HCT116 (cell line): ENCODE measurements at regions not wholly inside any gene's neighbourhood (a gene's known extent, or its start where the extent isn't known, plus 50 kb on each side); places are given as distances from the start of the nearest gene placed in this dataset.

Experiments used
- ATAC-seq: fragments of 200-7000 bp; cut with Tn5 transposase; 2 replicates; pipeline ENCODE4 v1.9.1; 2020; ENCODE audit warnings: mild to moderate bottlenecking, moderate library complexity
- BruUV-seq: library from RNA; stranded (reverse); fragments of 400-500 nt; replicated peaks from 2 replicates; lab custom pipeline; 2021; lab: Mats Ljungman, UMichigan
- CTCF ChIA-PET: fragments of 300-600 bp; sonication (Branson Sonifier 250); formaldehyde crosslinking; loops from one replicate; lab custom pipeline; 2021; ENCODE audit warnings: antibody characterized with exemption; lab: Charles Lee
- POLR2A ChIA-PET: fragments of 300-600, 350-600 bp; sonication (Branson Sonifier 250); formaldehyde crosslinking; loops from one replicate; lab custom pipeline; 2021; ENCODE audit warnings: antibody characterized with exemption; lab: Charles Lee
- RAD21 ChIA-PET, 2 experiments: fragments of 300-600 bp; sonication (Branson Sonifier 250); formaldehyde crosslinking; loops; one replicate each; lab custom pipeline; 2023; ENCODE audit warnings: low total read pairs in 2 of 2; ENCODE audit not compliant: uncharacterized antibody in 2 of 2, unreplicated experiment in 2 of 2, low non-redundant PET in 1 of 2; lab: Charles Lee
- DNase-seq: peaks from one replicate; pipeline ENCODE4 v3.0.0-alpha.2; 2010; ENCODE audit warnings: low read depth, low spot score
- H2AFZ ChIP-seq: fragments of 200-600 bp; shearing (Covaris generic), sonication (generic); 2 replicates; pipeline ENCODE4 v1.6.1; 2017; ENCODE audit warnings: low read depth, mixed run types, mixed read lengths, antibody characterized with exemption, low read length; ENCODE audit not compliant: poor library complexity, severe bottlenecking
- H3K27ac ChIP-seq: 2 replicates; pipeline ENCODE4 v1.5.1; 2012; ENCODE audit warnings: low read depth, low read length
- H3K27me3 ChIP-seq: fragments of 200-600 bp; sonication (generic); 2 replicates; pipeline ENCODE4 v1.6.1; 2016; ENCODE audit warnings: mixed run types, low read length, mixed read lengths; ENCODE audit not compliant: insufficient read depth
- H3K36me3 ChIP-seq, 2 experiments: fragments of 200-500 bp in 1 of 2; fragments of 200-600 bp in 1 of 2; sonication (Bioruptor generic) in 1 of 2; sonication (generic) in 1 of 2; 2 replicates each; pipeline versions ENCODE4 v1.5.1 to v1.6.1; 2014 to 2016; ENCODE audit warnings: low read length in 2 of 2, inconsistent platforms in 1 of 2, mixed read lengths in 1 of 2, mixed run types in 1 of 2; ENCODE audit not compliant: insufficient read depth in 2 of 2, control insufficient read depth in 1 of 2
- H3K4me1 ChIP-seq, 2 experiments: fragments of 200-600 bp in 1 of 2; sonication (generic) in 1 of 2; 2 replicates each; pipeline versions ENCODE4 v1.5.1 to v1.6.1; 2012 to 2017; ENCODE audit warnings: low read length in 2 of 2, inconsistent platforms in 1 of 2, mild to moderate bottlenecking in 1 of 2, mixed read lengths in 1 of 2, mixed run types in 1 of 2, moderate library complexity in 1 of 2; ENCODE audit not compliant: insufficient read depth in 2 of 2, control insufficient read depth in 1 of 2
- H3K4me2 ChIP-seq: fragments of 200-600 bp; sonication (generic); 2 replicates; pipeline ENCODE4 v1.6.1; 2017; ENCODE audit warnings: mixed run types, low read length, mixed read lengths
- H3K4me3 ChIP-seq, 2 experiments: fragments of 200-600 bp in 1 of 2; sonication (generic) in 1 of 2; replicated peaks in 1 of 2; 2 replicates each; pipeline ENCODE4 v1.5.1; 2011 to 2016; ENCODE audit warnings: low read length in 2 of 2, control low read depth in 1 of 2, low read depth in 1 of 2, mild to moderate bottlenecking in 1 of 2, mixed read lengths in 1 of 2, mixed run types in 1 of 2
- H3K79me2 ChIP-seq: fragments of 200-600 bp; sonication (generic); 2 replicates; pipeline ENCODE4 v1.6.1; 2017; ENCODE audit warnings: mild to moderate bottlenecking, mixed run types, low read length, moderate library complexity, mixed read lengths; ENCODE audit not compliant: insufficient read depth
- H3K9ac ChIP-seq: fragments of 200-600 bp; sonication (generic); 2 replicates; pipeline ENCODE4 v1.6.1; 2016; ENCODE audit warnings: low read length, mixed read lengths
- H3K9me2 ChIP-seq: fragments of 200-600 bp; sonication (generic), shearing (Covaris generic); 2 replicates; pipeline ENCODE4 v1.6.1; 2017; ENCODE audit warnings: mixed run types, mild to moderate bottlenecking, moderate library complexity; ENCODE audit not compliant: insufficient read depth
- H3K9me3 ChIP-seq, 2 experiments: fragments of 200-500 bp in 1 of 2; fragments of 200-600 bp in 1 of 2; sonication (Bioruptor generic) in 1 of 2; sonication (generic) in 1 of 2; 2 replicates each; pipeline ENCODE4 v1.6.1; 2014 to 2017; ENCODE audit warnings: low read length in 2 of 2, mixed read lengths in 2 of 2, inconsistent platforms in 1 of 2, low read depth in 1 of 2, mild to moderate bottlenecking in 1 of 2, mixed run types in 1 of 2, moderate library complexity in 1 of 2; ENCODE audit not compliant: control insufficient read depth in 1 of 2, insufficient read depth in 1 of 2
- H4K20me1 ChIP-seq: fragments of 200-600 bp; sonication (generic), shearing (Covaris generic); 2 replicates; pipeline ENCODE4 v1.6.1; 2017; ENCODE audit warnings: mixed run types, mild to moderate bottlenecking, moderate library complexity; ENCODE audit not compliant: insufficient read depth
- CBX3 ChIP-seq: IDR thresholded peaks from 2 replicates; pipeline ENCODE4 v1.6.1; 2012; ENCODE audit warnings: low read depth
- EGR1 ChIP-seq: IDR thresholded peaks from 2 replicates; pipeline ENCODE4 v1.6.1; 2012; ENCODE audit warnings: low read depth
- ELF1 ChIP-seq: IDR thresholded peaks from 2 replicates; pipeline ENCODE4 v1.6.1; 2012; ENCODE audit warnings: low read depth, borderline replicate concordance
- FOSL1 ChIP-seq: IDR thresholded peaks from 2 replicates; pipeline ENCODE4 v1.6.1; 2012; ENCODE audit warnings: low read depth
- JUND ChIP-seq: IDR thresholded peaks from 2 replicates; pipeline ENCODE4 v1.6.1; 2012
- RAD21 ChIP-seq: IDR thresholded peaks from 2 replicates; pipeline ENCODE4 v1.6.1; 2012; ENCODE audit warnings: low read depth, mild to moderate bottlenecking
- SP1 ChIP-seq: IDR thresholded peaks from 2 replicates; pipeline ENCODE4 v1.6.1; 2012; ENCODE audit warnings: low read depth
- SRF ChIP-seq: IDR thresholded peaks from 2 replicates; pipeline ENCODE4 v1.6.1; 2012; ENCODE audit warnings: low read depth
- ZFX ChIP-seq: fragments of 450-650 bp; IDR thresholded peaks from 2 replicates; pipeline ENCODE4 v1.6.1; 2017
- intact Hi-C: fragments of 100-400 bp; cut with micrococcal nuclease; formaldehyde crosslinking; loops from 2 replicates; pipeline ENCODE4 v1.10.0; 2022
- TF ChIP-seq, protein P1 (sequence below): IDR thresholded peaks from 2 replicates; pipeline ENCODE4 v1.6.1; 2011; ENCODE audit warnings: mild to moderate bottlenecking, low read length, moderate library complexity; ENCODE audit not compliant: insufficient replicate concordance; ENCODE audit errors: extremely low read depth
- TF ChIP-seq, protein P2 (sequence below): IDR thresholded peaks from 2 replicates; pipeline ENCODE4 v1.6.1; 2012
- TF ChIP-seq, protein P3 (sequence below), 3 experiments: fragments of 200-600 bp in 1 of 3; sonication (generic) in 1 of 3; IDR thresholded peaks in 2 of 3; conservative IDR thresholded peaks in 1 of 3; 2 replicates each; pipeline ENCODE4 v1.5.1; 2012 to 2017; ENCODE audit warnings: low read depth in 2 of 3, low read length in 2 of 3, antibody characterized with exemption in 1 of 3, borderline replicate concordance in 1 of 3, control low read depth in 1 of 3, mild to moderate bottlenecking in 1 of 3, mixed read lengths in 1 of 3, mixed run types in 1 of 3, moderate library complexity in 1 of 3; ENCODE audit not compliant: insufficient read depth in 1 of 3
- TF ChIP-seq, protein P4 (sequence below): IDR thresholded peaks from 2 replicates; pipeline ENCODE4 v1.6.1; 2012; ENCODE audit warnings: low read depth

DNA sequence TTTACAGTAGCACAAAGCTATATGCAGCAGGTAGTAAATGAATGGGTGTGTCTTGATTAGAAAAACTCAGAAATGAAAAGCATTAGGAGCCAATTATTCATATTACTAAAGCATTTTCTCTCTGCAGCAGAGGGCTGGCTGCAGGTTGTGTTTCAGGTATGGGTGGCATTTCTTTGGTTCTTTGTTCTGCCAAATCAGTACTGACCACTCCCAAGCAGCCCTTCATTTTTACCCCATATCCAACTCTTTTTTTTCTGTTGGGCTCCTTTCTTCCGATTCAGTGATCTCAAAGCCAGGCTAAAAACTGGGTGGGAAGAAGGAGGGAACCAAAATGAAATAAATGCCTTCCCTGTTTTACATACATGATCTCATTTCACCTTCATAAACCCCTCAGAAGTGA, 162.3 kb downstream of the SPRY1 start (continued):
- TF ChIP-seq, protein P1, sequence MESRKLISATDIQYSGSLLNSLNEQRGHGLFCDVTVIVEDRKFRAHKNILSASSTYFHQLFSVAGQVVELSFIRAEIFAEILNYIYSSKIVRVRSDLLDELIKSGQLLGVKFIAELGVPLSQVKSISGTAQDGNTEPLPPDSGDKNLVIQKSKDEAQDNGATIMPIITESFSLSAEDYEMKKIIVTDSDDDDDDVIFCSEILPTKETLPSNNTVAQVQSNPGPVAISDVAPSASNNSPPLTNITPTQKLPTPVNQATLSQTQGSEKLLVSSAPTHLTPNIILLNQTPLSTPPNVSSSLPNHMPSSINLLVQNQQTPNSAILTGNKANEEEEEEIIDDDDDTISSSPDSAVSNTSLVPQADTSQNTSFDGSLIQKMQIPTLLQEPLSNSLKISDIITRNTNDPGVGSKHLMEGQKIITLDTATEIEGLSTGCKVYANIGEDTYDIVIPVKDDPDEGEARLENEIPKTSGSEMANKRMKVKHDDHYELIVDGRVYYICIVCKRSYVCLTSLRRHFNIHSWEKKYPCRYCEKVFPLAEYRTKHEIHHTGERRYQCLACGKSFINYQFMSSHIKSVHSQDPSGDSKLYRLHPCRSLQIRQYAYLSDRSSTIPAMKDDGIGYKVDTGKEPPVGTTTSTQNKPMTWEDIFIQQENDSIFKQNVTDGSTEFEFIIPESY = no peak
- TF ChIP-seq ELF1 = no peak
- TF ChIP-seq, protein P2, sequence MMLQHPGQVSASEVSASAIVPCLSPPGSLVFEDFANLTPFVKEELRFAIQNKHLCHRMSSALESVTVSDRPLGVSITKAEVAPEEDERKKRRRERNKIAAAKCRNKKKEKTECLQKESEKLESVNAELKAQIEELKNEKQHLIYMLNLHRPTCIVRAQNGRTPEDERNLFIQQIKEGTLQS = no peak
- TF ChIP-seq, all 23 proteins: peak for 0

DNA sequence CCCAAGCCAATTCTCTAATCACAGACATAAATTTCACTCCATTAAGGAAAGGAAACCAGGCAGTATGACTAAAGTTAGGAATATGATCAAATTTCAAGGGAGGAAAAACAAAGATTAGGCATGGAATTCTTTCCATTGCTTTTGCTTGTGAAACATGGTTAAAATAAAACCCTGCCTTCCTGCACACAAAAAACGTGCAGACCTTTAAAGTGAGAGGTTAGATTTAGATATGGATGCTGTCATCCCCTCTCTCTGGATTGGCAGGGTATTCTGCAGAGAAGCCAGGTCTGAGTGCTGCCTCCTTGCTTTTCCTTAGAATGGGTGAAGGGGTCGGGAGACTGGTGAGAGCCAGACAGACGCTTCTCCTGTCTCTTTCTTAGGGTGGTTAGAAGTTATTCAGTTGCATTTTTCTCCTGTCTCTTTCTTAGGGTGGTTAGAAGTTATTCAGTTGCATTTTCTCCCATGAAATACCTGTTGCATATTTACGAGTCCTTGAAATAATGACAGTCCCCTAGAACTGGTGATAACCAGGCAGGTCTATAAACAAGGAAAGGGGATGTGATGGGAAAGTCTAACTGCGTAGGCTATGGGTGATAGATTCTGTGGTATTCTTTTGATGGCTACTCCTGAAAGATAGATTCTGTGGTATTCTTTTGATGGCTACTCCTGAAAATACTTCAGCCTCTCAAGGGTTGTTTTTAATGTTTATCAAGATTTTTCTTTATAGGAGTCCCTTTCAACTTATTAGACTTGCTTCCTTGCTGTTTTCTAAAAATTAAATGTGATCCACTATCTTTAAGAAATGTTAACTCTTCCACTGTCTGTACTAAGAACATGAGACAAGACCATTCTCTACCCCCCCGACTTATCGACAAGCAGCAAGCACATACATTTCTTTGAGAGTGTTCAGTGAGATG, 163.6 kb downstream of the SPRY1 start:
- Histone ChIP-seq H4K20me1 (no peaks in the 10 kb centered on the region), H3K4me3 (no peak overlapping the region), H3K27ac (no peak overlapping the region), H3K36me3 (no peaks in the 10 kb centered on the region), H3K4me2 (no peak overlapping the region), H3K9me2 (no peaks in the 10 kb centered on the region), H3K9me3 (no peaks in the 10 kb centered on the region), H3K79me2 (no peaks in the 10 kb centered on the region), H2AFZ (no peak overlapping the region), H3K4me1 (peaks cover 11% of the 10 kb centered on the region in 2 experiments; a peak in 3 of 4 replicates), H3K9ac (no peak overlapping the region), H3K27me3 (no peaks in the 10 kb centered on the region)
- CTCF ChIA-PET = no interaction called here
- BruUV-seq = no TSS peak
- ATAC-seq (no peak), DNase-seq (no peak)
- POLR2A ChIA-PET = no interaction called here
- RAD21 ChIA-PET = no interaction called here
- intact Hi-C loops = loop anchor here (5.0 to 10.0 kb wide), 2 partner anchors 557 to 705 kb away; no protein-coding TSS in a partner anchor
- no peak for TF ChIP-seq FOSL1
- no peak for TF ChIP-seq SRF
- TF ChIP-seq JUND = no peak
- no peak for TF ChIP-seq ELF1
- no peak for TF ChIP-seq RAD21
- no peak for TF ChIP-seq EGR1
- TF ChIP-seq, protein P3, sequence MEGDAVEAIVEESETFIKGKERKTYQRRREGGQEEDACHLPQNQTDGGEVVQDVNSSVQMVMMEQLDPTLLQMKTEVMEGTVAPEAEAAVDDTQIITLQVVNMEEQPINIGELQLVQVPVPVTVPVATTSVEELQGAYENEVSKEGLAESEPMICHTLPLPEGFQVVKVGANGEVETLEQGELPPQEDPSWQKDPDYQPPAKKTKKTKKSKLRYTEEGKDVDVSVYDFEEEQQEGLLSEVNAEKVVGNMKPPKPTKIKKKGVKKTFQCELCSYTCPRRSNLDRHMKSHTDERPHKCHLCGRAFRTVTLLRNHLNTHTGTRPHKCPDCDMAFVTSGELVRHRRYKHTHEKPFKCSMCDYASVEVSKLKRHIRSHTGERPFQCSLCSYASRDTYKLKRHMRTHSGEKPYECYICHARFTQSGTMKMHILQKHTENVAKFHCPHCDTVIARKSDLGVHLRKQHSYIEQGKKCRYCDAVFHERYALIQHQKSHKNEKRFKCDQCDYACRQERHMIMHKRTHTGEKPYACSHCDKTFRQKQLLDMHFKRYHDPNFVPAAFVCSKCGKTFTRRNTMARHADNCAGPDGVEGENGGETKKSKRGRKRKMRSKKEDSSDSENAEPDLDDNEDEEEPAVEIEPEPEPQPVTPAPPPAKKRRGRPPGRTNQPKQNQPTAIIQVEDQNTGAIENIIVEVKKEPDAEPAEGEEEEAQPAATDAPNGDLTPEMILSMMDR (IDR thresholded peaks at IDR 0.05 in 2 of 3, conservative IDR thresholded peaks at IDR 0.05 in 1 of 3; ENCODE audit: borderline replicate concordance in 1 of 3, insufficient read depth in 1 of 3, low read depth in 2 of 3, low read length in 2 of 3) = no peak
- TF ChIP-seq, protein P4, sequence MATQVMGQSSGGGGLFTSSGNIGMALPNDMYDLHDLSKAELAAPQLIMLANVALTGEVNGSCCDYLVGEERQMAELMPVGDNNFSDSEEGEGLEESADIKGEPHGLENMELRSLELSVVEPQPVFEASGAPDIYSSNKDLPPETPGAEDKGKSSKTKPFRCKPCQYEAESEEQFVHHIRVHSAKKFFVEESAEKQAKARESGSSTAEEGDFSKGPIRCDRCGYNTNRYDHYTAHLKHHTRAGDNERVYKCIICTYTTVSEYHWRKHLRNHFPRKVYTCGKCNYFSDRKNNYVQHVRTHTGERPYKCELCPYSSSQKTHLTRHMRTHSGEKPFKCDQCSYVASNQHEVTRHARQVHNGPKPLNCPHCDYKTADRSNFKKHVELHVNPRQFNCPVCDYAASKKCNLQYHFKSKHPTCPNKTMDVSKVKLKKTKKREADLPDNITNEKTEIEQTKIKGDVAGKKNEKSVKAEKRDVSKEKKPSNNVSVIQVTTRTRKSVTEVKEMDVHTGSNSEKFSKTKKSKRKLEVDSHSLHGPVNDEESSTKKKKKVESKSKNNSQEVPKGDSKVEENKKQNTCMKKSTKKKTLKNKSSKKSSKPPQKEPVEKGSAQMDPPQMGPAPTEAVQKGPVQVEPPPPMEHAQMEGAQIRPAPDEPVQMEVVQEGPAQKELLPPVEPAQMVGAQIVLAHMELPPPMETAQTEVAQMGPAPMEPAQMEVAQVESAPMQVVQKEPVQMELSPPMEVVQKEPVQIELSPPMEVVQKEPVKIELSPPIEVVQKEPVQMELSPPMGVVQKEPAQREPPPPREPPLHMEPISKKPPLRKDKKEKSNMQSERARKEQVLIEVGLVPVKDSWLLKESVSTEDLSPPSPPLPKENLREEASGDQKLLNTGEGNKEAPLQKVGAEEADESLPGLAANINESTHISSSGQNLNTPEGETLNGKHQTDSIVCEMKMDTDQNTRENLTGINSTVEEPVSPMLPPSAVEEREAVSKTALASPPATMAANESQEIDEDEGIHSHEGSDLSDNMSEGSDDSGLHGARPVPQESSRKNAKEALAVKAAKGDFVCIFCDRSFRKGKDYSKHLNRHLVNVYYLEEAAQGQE = no peak
- no peak for TF ChIP-seq ZFX
- TF ChIP-seq SP1 = no peak
- TF ChIP-seq, protein P1 = no peak
- TF ChIP-seq CBX3 = no peak
